SK-N-SH treated with all-trans-retinoic acid at 6 μM for 48 hours (cell line): ENCODE measurements at regions not wholly inside any gene's neighbourhood (a gene's known extent, or its start where the extent isn't known, plus 50 kb on each side); places are given as distances from the start of the nearest gene placed in this dataset.

Source experiments
- ATAC-seq: fragments of 200-7000 bp; cut with Tn5 transposase; 3 replicates; pipeline ENCODE4 v1.9.1; 2020; ENCODE audit warnings: mild to moderate bottlenecking, moderate library complexity
- ARNTL ChIP-seq: fragments of 450-650 bp; formaldehyde crosslinking; IDR thresholded peaks from 2 replicates; pipeline ENCODE4 v1.5.0; 2020; ENCODE audit warnings: low read depth, mild to moderate bottlenecking, moderate library complexity, borderline replicate concordance
- BACH2 ChIP-seq: fragments of 250-450 bp; sonication (Bioruptor Pico); IDR thresholded peaks from 2 replicates; pipeline ENCODE4 v1.9.0; 2021; ENCODE audit warnings: mild to moderate bottlenecking, borderline replicate concordance
- CSDC2 ChIP-seq: fragments of 250-450 bp; sonication (Bioruptor Pico); IDR thresholded peaks from 2 replicates; pipeline ENCODE4 v1.5.0; 2020; ENCODE audit warnings: mild to moderate bottlenecking, moderate library complexity
- GLIS3 ChIP-seq: fragments of 250-450 bp; sonication (Bioruptor Pico); IDR thresholded peaks from 2 replicates; pipeline ENCODE4 v1.5.0; 2020; ENCODE audit warnings: mild to moderate bottlenecking, moderate library complexity
- ISL1 ChIP-seq: fragments of 250-450 bp; sonication (Bioruptor Pico); IDR thresholded peaks from 2 replicates; pipeline ENCODE4 v2.1.2; 2022; ENCODE audit warnings: mild to moderate bottlenecking, moderate library complexity
- OSR1 ChIP-seq: fragments of 250-450 bp; sonication (Bioruptor Pico); IDR thresholded peaks from 2 replicates; pipeline ENCODE4 v1.8.0; 2022; ENCODE audit warnings: moderate library complexity, mild to moderate bottlenecking, inconsistent platforms
- PPARA ChIP-seq: fragments of 250-450 bp; sonication (Bioruptor Pico); IDR thresholded peaks from 2 replicates; pipeline ENCODE4 v1.5.0; 2020; ENCODE audit warnings: mild to moderate bottlenecking, borderline replicate concordance
- RARB ChIP-seq: fragments of 250-450 bp; sonication (Bioruptor Pico); IDR thresholded peaks from 2 replicates; pipeline ENCODE4 v1.8.0; 2021; ENCODE audit warnings: mild to moderate bottlenecking, moderate library complexity
- SNAI2 ChIP-seq: fragments of 250-450 bp; sonication (Bioruptor Pico); IDR thresholded peaks from 2 replicates; pipeline ENCODE4 v1.5.0; 2020; ENCODE audit warnings: mild to moderate bottlenecking, moderate library complexity
- TCF4 ChIP-seq: fragments of 250-450 bp; sonication (Bioruptor Pico); IDR thresholded peaks from 2 replicates; pipeline ENCODE4 v1.8.0; 2021; ENCODE audit warnings: mild to moderate bottlenecking, moderate library complexity, borderline replicate concordance
- TOX ChIP-seq: fragments of 250-450 bp; sonication (Bioruptor Pico); IDR thresholded peaks from 2 replicates; pipeline ENCODE4 v1.8.0; 2021; ENCODE audit warnings: mild to moderate bottlenecking, moderate library complexity, borderline replicate concordance
- ZC3H10 ChIP-seq: fragments of 250-450 bp; sonication (Bioruptor Pico); IDR thresholded peaks from 2 replicates; pipeline ENCODE4 v1.5.1; 2021; ENCODE audit warnings: mild to moderate bottlenecking, moderate library complexity
- ZFP30 ChIP-seq: fragments of 450-650 bp; formaldehyde crosslinking; IDR thresholded peaks from 2 replicates; pipeline ENCODE4 v1.5.0; 2022; ENCODE audit warnings: mild to moderate bottlenecking, moderate library complexity
- ZNF70 ChIP-seq: fragments of 450-650 bp; formaldehyde crosslinking; IDR thresholded peaks from 2 replicates; pipeline ENCODE4 v1.5.0; 2020; ENCODE audit warnings: mild to moderate bottlenecking, moderate library complexity
- ZNF8 ChIP-seq: fragments of 450-650 bp; formaldehyde crosslinking; IDR thresholded peaks from 2 replicates; pipeline ENCODE4 v1.5.0; 2020; ENCODE audit warnings: mild to moderate bottlenecking, moderate library complexity
- TF ChIP-seq, protein P1 (sequence below): fragments of 250-450 bp; sonication (Bioruptor Pico); IDR thresholded peaks from 2 replicates; pipeline ENCODE4 v1.5.1; 2021; ENCODE audit warnings: mild to moderate bottlenecking, moderate library complexity
- TF ChIP-seq, protein P2 (sequence below): fragments of 250-450 bp; sonication (Bioruptor Pico); IDR thresholded peaks from 2 replicates; pipeline ENCODE4 v1.5.0; 2020; ENCODE audit warnings: mild to moderate bottlenecking, moderate library complexity
- TF ChIP-seq, protein P3 (sequence below): fragments of 250-450 bp; sonication (Bioruptor Pico); IDR thresholded peaks from 2 replicates; pipeline ENCODE4 v1.8.0; 2021; ENCODE audit warnings: low read depth, mild to moderate bottlenecking, moderate library complexity, borderline replicate concordance
- TF ChIP-seq, protein P4 (sequence below): fragments of 250-450 bp; sonication (Bioruptor Pico); IDR thresholded peaks from 2 replicates; pipeline ENCODE4 v1.5.1; 2020; ENCODE audit warnings: low read depth, mild to moderate bottlenecking, moderate library complexity
- TF ChIP-seq, protein P5 (sequence below): fragments of 250-450 bp; sonication (Bioruptor Pico); IDR thresholded peaks from 2 replicates; pipeline ENCODE4 v1.8.0; 2020; ENCODE audit warnings: mild to moderate bottlenecking, moderate library complexity, borderline replicate concordance

DNA sequence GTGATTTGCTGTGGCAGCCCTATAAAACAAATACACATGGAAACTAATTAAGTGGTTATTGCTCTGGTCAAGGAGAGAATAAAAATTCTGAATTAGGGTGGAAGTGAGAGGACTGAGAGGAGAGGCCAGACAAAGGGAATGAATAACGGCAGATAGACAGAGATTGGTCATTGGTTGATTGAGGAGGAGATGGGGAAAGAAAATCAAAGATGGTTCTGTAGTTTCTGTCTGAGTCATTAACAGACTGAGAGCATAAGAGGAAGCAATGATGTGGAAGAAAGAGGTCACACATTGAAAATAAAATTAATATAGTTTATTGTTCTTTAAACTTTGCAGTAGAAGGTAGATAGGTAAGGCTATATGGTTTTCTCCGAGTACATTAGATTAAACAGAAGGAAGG lies 469.8 kb downstream of the ACTL7B start:
- ATAC-seq: no peak
- TF ChIP-seq, protein P1, sequence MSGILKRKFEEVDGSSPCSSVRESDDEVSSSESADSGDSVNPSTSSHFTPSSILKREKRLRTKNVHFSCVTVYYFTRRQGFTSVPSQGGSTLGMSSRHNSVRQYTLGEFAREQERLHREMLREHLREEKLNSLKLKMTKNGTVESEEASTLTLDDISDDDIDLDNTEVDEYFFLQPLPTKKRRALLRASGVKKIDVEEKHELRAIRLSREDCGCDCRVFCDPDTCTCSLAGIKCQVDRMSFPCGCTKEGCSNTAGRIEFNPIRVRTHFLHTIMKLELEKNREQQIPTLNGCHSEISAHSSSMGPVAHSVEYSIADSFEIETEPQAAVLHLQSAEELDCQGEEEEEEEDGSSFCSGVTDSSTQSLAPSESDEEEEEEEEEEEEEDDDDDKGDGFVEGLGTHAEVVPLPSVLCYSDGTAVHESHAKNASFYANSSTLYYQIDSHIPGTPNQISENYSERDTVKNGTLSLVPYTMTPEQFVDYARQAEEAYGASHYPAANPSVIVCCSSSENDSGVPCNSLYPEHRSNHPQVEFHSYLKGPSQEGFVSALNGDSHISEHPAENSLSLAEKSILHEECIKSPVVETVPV (CRISPR knock-in tag): no peak
- no peak for TF ChIP-seq GLIS3 (CRISPR knock-in tag)
- TF ChIP-seq SNAI2 (CRISPR knock-in tag): no peak

DNA sequence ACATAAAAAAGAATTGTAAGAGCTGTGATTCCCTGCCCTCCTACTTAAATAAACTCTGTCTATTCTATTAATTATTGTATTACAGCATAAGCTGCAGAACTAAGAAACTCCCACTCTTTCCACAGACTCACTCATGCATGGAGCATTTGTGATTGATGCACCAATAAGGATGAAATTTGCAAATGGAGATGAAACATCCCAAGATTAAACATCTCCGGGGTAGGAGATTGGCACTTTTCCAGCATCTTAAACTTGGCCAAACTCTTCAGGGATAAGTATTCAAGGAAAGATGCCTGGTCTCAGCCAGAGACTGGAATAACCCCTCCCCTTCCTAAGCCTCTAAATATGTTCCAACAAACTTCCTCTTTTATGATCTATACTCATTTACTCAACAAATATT lies 472.0 kb downstream of the ACTL7B start:
- TF ChIP-seq ZNF70 (no peak), ARNTL (no peak), ISL1 (CRISPR knock-in tag) (no peak), BACH2 (CRISPR knock-in tag) (no peak), TOX (CRISPR knock-in tag) (no peak), OSR1 (no peak), ZFP30 (no peak), CSDC2 (CRISPR knock-in tag) (no peak), PPARA (CRISPR knock-in tag) (no peak), GLIS3 (CRISPR knock-in tag) (no peak), SNAI2 (CRISPR knock-in tag) (no peak)
- TF ChIP-seq, protein P2, sequence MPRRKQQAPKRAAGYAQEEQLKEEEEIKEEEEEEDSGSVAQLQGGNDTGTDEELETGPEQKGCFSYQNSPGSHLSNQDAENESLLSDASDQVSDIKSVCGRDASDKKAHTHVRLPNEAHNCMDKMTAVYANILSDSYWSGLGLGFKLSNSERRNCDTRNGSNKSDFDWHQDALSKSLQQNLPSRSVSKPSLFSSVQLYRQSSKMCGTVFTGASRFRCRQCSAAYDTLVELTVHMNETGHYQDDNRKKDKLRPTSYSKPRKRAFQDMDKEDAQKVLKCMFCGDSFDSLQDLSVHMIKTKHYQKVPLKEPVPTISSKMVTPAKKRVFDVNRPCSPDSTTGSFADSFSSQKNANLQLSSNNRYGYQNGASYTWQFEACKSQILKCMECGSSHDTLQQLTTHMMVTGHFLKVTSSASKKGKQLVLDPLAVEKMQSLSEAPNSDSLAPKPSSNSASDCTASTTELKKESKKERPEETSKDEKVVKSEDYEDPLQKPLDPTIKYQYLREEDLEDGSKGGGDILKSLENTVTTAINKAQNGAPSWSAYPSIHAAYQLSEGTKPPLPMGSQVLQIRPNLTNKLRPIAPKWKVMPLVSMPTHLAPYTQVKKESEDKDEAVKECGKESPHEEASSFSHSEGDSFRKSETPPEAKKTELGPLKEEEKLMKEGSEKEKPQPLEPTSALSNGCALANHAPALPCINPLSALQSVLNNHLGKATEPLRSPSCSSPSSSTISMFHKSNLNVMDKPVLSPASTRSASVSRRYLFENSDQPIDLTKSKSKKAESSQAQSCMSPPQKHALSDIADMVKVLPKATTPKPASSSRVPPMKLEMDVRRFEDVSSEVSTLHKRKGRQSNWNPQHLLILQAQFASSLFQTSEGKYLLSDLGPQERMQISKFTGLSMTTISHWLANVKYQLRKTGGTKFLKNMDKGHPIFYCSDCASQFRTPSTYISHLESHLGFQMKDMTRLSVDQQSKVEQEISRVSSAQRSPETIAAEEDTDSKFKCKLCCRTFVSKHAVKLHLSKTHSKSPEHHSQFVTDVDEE: no peak
- TF ChIP-seq, protein P1 (CRISPR knock-in tag): no peak
- TF ChIP-seq, protein P3, sequence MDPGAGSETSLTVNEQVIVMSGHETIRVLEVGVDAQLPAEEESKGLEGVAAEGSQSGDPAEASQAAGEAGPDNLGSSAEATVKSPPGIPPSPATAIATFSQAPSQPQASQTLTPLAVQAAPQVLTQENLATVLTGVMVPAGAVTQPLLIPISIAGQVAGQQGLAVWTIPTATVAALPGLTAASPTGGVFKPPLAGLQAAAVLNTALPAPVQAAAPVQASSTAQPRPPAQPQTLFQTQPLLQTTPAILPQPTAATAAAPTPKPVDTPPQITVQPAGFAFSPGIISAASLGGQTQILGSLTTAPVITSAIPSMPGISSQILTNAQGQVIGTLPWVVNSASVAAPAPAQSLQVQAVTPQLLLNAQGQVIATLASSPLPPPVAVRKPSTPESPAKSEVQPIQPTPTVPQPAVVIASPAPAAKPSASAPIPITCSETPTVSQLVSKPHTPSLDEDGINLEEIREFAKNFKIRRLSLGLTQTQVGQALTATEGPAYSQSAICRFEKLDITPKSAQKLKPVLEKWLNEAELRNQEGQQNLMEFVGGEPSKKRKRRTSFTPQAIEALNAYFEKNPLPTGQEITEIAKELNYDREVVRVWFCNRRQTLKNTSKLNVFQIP: no peak
- TF ChIP-seq, protein P4, sequence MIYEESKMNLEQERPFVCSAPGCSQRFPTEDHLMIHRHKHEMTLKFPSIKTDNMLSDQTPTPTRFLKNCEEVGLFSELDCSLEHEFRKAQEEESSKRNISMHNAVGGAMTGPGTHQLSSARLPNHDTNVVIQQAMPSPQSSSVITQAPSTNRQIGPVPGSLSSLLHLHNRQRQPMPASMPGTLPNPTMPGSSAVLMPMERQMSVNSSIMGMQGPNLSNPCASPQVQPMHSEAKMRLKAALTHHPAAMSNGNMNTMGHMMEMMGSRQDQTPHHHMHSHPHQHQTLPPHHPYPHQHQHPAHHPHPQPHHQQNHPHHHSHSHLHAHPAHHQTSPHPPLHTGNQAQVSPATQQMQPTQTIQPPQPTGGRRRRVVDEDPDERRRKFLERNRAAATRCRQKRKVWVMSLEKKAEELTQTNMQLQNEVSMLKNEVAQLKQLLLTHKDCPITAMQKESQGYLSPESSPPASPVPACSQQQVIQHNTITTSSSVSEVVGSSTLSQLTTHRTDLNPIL (CRISPR knock-in tag): no peak
- ATAC-seq: no peak

DNA sequence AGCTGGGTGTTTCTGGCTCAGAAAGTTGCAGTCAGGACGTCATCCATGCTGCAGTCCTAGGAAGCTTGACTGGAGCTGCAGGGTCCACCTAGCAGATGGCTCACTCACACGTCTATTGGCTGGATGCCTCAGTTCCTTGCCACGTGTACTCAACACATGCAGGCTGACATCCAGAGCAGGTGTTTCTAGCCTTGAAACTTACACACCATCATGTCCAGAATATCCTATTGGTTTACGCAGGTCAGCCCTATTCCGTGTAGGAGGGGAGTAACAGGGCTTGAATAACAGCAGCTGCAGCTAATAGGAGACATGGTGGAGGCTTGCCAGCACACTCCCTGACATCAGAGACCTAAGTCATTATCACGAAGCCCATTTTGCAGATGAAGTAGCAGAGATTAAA lies 473.5 kb downstream of the ACTL7B start:
- ATAC-seq: no peak
- TF ChIP-seq ZNF8 (no peak), GLIS3 (CRISPR knock-in tag) (no peak), BACH2 (CRISPR knock-in tag) (no peak), ZFP30 (no peak), CSDC2 (CRISPR knock-in tag) (no peak), RARB (no peak), SNAI2 (CRISPR knock-in tag) (no peak), ZNF70 (no peak), TOX (CRISPR knock-in tag) (no peak), TCF4 (CRISPR knock-in tag) (no peak), ISL1 (CRISPR knock-in tag) (no peak), ZC3H10 (CRISPR knock-in tag) (no peak)
- TF ChIP-seq, protein P1 (CRISPR knock-in tag): no peak
- TF ChIP-seq, protein P3: no peak
- TF ChIP-seq, protein P4 (CRISPR knock-in tag): no peak
- TF ChIP-seq, protein P5, sequence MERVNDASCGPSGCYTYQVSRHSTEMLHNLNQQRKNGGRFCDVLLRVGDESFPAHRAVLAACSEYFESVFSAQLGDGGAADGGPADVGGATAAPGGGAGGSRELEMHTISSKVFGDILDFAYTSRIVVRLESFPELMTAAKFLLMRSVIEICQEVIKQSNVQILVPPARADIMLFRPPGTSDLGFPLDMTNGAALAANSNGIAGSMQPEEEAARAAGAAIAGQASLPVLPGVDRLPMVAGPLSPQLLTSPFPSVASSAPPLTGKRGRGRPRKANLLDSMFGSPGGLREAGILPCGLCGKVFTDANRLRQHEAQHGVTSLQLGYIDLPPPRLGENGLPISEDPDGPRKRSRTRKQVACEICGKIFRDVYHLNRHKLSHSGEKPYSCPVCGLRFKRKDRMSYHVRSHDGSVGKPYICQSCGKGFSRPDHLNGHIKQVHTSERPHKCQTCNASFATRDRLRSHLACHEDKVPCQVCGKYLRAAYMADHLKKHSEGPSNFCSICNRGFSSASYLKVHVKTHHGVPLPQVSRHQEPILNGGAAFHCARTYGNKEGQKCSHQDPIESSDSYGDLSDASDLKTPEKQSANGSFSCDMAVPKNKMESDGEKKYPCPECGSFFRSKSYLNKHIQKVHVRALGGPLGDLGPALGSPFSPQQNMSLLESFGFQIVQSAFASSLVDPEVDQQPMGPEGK (CRISPR knock-in tag): no peak
